ENCODE measurements at regions not wholly inside any gene's neighbourhood (a gene's known extent, or its start where the extent isn't known, plus 50 kb on each side); places are given as distances from the start of the nearest gene placed in this dataset.

- POLR2A ChIA-PET (ENCODE audit: unreplicated experiment): no interaction called here
- Histone ChIP-seq H3K4me3 (no peak overlapping the region), H2AFZ (no peak overlapping the region), H3K9me2 (ENCODE audit: insufficient read depth) (no peaks in the 10 kb centered on the region), H3F3A (ENCODE audit: insufficient read depth, low read depth) (no peaks in the 10 kb centered on the region), H4K20me1 (ENCODE audit: insufficient read depth) (no peaks in the 10 kb centered on the region), H3K4me2 (no peak overlapping the region), H3K27me3 (ENCODE audit: insufficient read depth, low read depth) (no peaks in the 10 kb centered on the region), H3K36me3 (ENCODE audit: low read depth) (no peaks in the 10 kb centered on the region), H3K79me2 (ENCODE audit: low read depth) (no peaks in the 10 kb centered on the region), H3K27ac (no peak overlapping the region), H3K4me1 (replicated peaks; ENCODE audit: insufficient read depth) (no peaks in the 10 kb centered on the region), H3K9me3 (ENCODE audit: insufficient read depth, low read depth) (no peaks in the 10 kb centered on the region)
- BruUV-seq (replicated peaks): no TSS peak
- TF ChIP-seq, protein P1, sequence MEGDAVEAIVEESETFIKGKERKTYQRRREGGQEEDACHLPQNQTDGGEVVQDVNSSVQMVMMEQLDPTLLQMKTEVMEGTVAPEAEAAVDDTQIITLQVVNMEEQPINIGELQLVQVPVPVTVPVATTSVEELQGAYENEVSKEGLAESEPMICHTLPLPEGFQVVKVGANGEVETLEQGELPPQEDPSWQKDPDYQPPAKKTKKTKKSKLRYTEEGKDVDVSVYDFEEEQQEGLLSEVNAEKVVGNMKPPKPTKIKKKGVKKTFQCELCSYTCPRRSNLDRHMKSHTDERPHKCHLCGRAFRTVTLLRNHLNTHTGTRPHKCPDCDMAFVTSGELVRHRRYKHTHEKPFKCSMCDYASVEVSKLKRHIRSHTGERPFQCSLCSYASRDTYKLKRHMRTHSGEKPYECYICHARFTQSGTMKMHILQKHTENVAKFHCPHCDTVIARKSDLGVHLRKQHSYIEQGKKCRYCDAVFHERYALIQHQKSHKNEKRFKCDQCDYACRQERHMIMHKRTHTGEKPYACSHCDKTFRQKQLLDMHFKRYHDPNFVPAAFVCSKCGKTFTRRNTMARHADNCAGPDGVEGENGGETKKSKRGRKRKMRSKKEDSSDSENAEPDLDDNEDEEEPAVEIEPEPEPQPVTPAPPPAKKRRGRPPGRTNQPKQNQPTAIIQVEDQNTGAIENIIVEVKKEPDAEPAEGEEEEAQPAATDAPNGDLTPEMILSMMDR (conservative IDR thresholded peaks at IDR 0.05): no peak
- TF ChIP-seq EZH2 (IDR thresholded peaks at IDR 0.05; ENCODE audit: low read depth): no peak
- intact Hi-C loops (cut with micrococcal nuclease; ENCODE audit: unreplicated experiment): no loop called here
- no peak for DNase-seq
- CTCF ChIA-PET: no interaction called here
These were observed 130.4 kb upstream of the LYSMD4 start for GRCh38 chr15:99863550-99864198.

DNA sequence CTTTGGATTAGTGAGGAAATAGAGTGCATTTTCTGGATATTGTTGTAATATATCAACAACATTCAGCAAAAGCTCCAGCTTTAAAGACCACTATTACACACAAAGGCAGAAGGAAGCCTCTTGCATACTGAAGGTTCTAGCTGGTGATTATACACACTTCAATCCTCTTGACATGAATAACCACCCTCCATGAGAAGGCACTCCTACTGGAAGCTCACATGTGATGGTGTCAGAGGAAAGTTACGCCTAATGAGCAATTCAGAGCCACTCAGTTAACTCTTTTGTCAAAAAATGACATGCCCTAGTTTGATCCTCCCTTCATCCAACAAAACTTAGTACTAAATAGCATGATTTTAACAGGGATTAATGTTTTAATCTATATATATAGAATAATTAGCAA, 124.6 kb upstream of the LYSMD4 start:
- Histone ChIP-seq H3K27ac (no peak overlapping the region), H3K9me2 (ENCODE audit: insufficient read depth) (no peaks in the 10 kb centered on the region), H3K36me3 (ENCODE audit: low read depth) (no peaks in the 10 kb centered on the region), H3K79me2 (ENCODE audit: low read depth) (no peaks in the 10 kb centered on the region), H3K9me3 (ENCODE audit: insufficient read depth, low read depth) (no peaks in the 10 kb centered on the region; the same call in 1 of the 2 replicates), H2AFZ (no peak overlapping the region), H3K4me1 (replicated peaks; ENCODE audit: insufficient read depth) (no peaks in the 10 kb centered on the region), H3K4me3 (no peak overlapping the region), H3F3A (ENCODE audit: insufficient read depth, low read depth) (no peaks in the 10 kb centered on the region), H3K4me2 (no peak overlapping the region), H4K20me1 (ENCODE audit: insufficient read depth) (no peaks in the 10 kb centered on the region), H3K27me3 (ENCODE audit: insufficient read depth, low read depth) (peaks cover 3% of the 10 kb centered on the region; the same call in 1 of the 2 replicates)
- no peak for DNase-seq
- POLR2A ChIA-PET (ENCODE audit: unreplicated experiment): no interaction called here
- no TSS peak for BruUV-seq (replicated peaks)
- CTCF ChIA-PET: no interaction called here
- intact Hi-C loops (cut with micrococcal nuclease; ENCODE audit: unreplicated experiment): no loop called here
- TF ChIP-seq, protein P1 (conservative IDR thresholded peaks at IDR 0.05): no peak
- no peak for TF ChIP-seq EZH2 (IDR thresholded peaks at IDR 0.05; ENCODE audit: low read depth)

- H3K27ac ChIP-seq: no peak overlapping the region
- H3K27me3 ChIP-seq (ENCODE audit: insufficient read depth, low read depth): peaks cover 14% of the 10 kb centered on the region; the same call in 1 of the 2 replicates
These were observed 117.3 kb upstream of the LYSMD4 start for GRCh38 chr15:99850517-99850916.

More at GRCh38 chr15:99850517-99850916, 117.3 kb upstream of the LYSMD4 start:
- Histone ChIP-seq H2AFZ (no peak overlapping the region), H3K4me1 (replicated peaks; ENCODE audit: insufficient read depth) (no peaks in the 10 kb centered on the region), H3K9me2 (ENCODE audit: insufficient read depth) (no peaks in the 10 kb centered on the region), H3K79me2 (ENCODE audit: low read depth) (no peaks in the 10 kb centered on the region), H4K20me1 (ENCODE audit: insufficient read depth) (no peaks in the 10 kb centered on the region), H3K4me2 (no peak overlapping the region), H3K9me3 (ENCODE audit: insufficient read depth, low read depth) (no peaks in the 10 kb centered on the region), H3K36me3 (ENCODE audit: low read depth) (no peaks in the 10 kb centered on the region), H3K4me3 (no peak overlapping the region), H3F3A (ENCODE audit: insufficient read depth, low read depth) (no peaks in the 10 kb centered on the region)
- intact Hi-C loops (cut with micrococcal nuclease; ENCODE audit: unreplicated experiment): no loop called here
- no peak for DNase-seq
- no TSS peak for BruUV-seq (replicated peaks)
- ChIA-PET CTCF (no interaction called here), POLR2A (ENCODE audit: unreplicated experiment) (no interaction called here)
- TF ChIP-seq EZH2 (IDR thresholded peaks at IDR 0.05; ENCODE audit: low read depth): no peak
- TF ChIP-seq, protein P1 (conservative IDR thresholded peaks at IDR 0.05): no peak

Measured in PC-9 (cell line).